Gastrocnemius medialis (tissue), 4 donors: ENCODE measurements at regions not wholly inside any gene's neighbourhood (a gene's known extent, or its start where the extent isn't known, plus 50 kb on each side); places are given as distances from the start of the nearest gene placed in this dataset.

Source experiments
- POLR2A ChIP-seq, 2 donors: fragments of 450-650 bp; IDR thresholded peaks; one replicate each; pipeline ENCODE4 v1.6.1; 2017; ENCODE audit warnings: antibody characterized with exemption in 2 of 2, mild to moderate bottlenecking in 2 of 2, moderate library complexity in 2 of 2
- TF ChIP-seq, protein P1 (sequence below), 5 experiments: fragments of 450-650 bp in 3 of 5; fragments of 200-600 bp in 2 of 5; sonication (generic) in 2 of 5; IDR thresholded peaks in 4 of 5; conservative IDR thresholded peaks in 1 of 5; 1 replicate in 4 of 5; 2 replicates in 1 of 5; pipeline ENCODE4 v1.5.1; 2016 to 2019; ENCODE audit warnings: antibody characterized with exemption in 5 of 5, mild to moderate bottlenecking in 3 of 5, moderate library complexity in 3 of 5

DNA sequence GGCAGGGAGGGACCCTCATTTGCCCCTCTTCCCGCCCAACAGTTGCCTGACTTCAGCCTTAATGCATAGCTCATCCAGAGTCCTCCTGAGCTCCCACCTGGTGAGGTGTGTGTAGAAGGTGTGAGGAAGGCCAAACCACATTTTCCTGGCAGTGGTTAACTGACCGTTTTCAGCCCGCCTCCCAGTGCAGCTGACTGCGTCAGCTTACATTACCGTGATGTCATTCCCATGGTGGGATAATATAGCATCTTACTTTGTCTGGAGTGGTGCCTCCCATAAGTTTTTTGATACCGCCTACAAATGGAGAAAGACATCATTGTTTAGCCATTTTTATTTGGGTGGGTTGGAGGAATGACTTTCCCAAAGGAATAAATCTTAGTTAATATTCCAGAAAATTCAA lies 151.9 kb downstream of the C9orf152 start:
- no peak for TF ChIP-seq POLR2A (IDR thresholded peaks at IDR 0.05)
- TF ChIP-seq, protein P1, sequence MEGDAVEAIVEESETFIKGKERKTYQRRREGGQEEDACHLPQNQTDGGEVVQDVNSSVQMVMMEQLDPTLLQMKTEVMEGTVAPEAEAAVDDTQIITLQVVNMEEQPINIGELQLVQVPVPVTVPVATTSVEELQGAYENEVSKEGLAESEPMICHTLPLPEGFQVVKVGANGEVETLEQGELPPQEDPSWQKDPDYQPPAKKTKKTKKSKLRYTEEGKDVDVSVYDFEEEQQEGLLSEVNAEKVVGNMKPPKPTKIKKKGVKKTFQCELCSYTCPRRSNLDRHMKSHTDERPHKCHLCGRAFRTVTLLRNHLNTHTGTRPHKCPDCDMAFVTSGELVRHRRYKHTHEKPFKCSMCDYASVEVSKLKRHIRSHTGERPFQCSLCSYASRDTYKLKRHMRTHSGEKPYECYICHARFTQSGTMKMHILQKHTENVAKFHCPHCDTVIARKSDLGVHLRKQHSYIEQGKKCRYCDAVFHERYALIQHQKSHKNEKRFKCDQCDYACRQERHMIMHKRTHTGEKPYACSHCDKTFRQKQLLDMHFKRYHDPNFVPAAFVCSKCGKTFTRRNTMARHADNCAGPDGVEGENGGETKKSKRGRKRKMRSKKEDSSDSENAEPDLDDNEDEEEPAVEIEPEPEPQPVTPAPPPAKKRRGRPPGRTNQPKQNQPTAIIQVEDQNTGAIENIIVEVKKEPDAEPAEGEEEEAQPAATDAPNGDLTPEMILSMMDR (IDR thresholded peaks at IDR 0.05 in 4 of 5, conservative IDR thresholded peaks at IDR 0.05 in 1 of 5) = no peak
